ENCODE measurements at regions not wholly inside any gene's neighbourhood (a gene's known extent, or its start where the extent isn't known, plus 50 kb on each side); places are given as distances from the start of the nearest gene placed in this dataset.

DNA sequence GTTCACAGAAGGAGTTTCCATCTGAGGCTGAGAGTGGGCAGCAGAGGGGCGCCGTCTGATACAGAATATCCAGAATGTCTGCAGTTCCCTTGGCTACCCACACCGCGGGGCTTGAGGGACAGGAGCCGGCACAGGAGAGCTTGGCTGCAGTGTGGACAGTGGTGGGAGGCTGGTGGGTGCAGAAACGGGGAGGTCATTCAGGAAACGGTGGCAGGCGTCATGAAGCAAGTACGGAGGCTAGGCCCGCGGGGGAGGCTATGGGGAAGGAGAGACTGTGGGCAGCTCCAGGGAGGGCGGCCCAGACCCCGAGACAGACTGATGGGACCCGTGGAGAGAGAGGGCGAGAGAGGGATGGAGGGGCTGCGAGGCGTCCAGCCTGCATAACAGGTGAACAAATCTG lies 55.2 kb upstream of the UQCRFS1 start:
- Mint-ChIP-seq H3K4me3 (no peak overlapping the region), H3K4me1 (no peaks in the 10 kb centered on the region), H3K9me3 (peaks cover 0 to 5% (median 3%) of the 10 kb centered on the region in 7 donors), H3K36me3 (no peaks in the 10 kb centered on the region), H3K27ac (peak overlapping the region in 1 of 7 donors; percentile 47), H3K27me3 (ENCODE audit: low read depth in 3 of 3) (peaks cover 1 to 6% (median 4%) of the 10 kb centered on the region in 3 donors)
- DNase-seq = no peak
- no peak overlapping the region for H3K9ac ChIP-seq (ENCODE audit: insufficient read depth, low read length, poor library complexity, severe bottlenecking)
- no peaks in the 10 kb centered on the region for H3K36me3 ChIP-seq (replicated peaks in 1 of 2; ENCODE audit: control insufficient read depth in 1 of 2, insufficient read depth in 2 of 2, low read length in 2 of 2)
- no peak overlapping the region for H3K4me3 ChIP-seq (replicated peaks in 1 of 3; ENCODE audit: low read depth in 2 of 3, low read length in 3 of 3)
- H3K4me2 ChIP-seq (replicated peaks; ENCODE audit: extremely low read depth, low read length, poor library complexity, severe bottlenecking) = no peak overlapping the region
- no peaks in the 10 kb centered on the region for H4K20me1 ChIP-seq (ENCODE audit: insufficient read depth, low read length)
- TF ChIP-seq, protein P1, sequence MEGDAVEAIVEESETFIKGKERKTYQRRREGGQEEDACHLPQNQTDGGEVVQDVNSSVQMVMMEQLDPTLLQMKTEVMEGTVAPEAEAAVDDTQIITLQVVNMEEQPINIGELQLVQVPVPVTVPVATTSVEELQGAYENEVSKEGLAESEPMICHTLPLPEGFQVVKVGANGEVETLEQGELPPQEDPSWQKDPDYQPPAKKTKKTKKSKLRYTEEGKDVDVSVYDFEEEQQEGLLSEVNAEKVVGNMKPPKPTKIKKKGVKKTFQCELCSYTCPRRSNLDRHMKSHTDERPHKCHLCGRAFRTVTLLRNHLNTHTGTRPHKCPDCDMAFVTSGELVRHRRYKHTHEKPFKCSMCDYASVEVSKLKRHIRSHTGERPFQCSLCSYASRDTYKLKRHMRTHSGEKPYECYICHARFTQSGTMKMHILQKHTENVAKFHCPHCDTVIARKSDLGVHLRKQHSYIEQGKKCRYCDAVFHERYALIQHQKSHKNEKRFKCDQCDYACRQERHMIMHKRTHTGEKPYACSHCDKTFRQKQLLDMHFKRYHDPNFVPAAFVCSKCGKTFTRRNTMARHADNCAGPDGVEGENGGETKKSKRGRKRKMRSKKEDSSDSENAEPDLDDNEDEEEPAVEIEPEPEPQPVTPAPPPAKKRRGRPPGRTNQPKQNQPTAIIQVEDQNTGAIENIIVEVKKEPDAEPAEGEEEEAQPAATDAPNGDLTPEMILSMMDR (IDR thresholded peaks at IDR 0.05) = no peak
- H3K79me2 ChIP-seq (ENCODE audit: insufficient read depth, low read length) = no peaks in the 10 kb centered on the region
- H3K27ac ChIP-seq (ENCODE audit: low read depth in 1 of 2, low read length in 2 of 2) = no peak overlapping the region
- no peaks in the 10 kb centered on the region for H3K27me3 ChIP-seq (ENCODE audit: control insufficient read depth in 2 of 2, insufficient read depth in 2 of 2, low read length in 2 of 2)
- intact Hi-C loops (cut with micrococcal nuclease) = no loop called here
- H3K9me3 ChIP-seq (replicated peaks in 1 of 2; ENCODE audit: control insufficient read depth in 1 of 2, insufficient read depth in 1 of 2, low read length in 2 of 2) = peaks cover 0 to 5% of the 10 kb centered on the region in 2 donors
- no peaks in the 10 kb centered on the region for H3K4me1 ChIP-seq (ENCODE audit: control insufficient read depth in 1 of 2, insufficient read depth in 2 of 2, low read length in 2 of 2)
- 81% methylated on average over 16 of the region's 17 CpGs for WGBS (ENCODE audit: insufficient coverage)
- H2AFZ ChIP-seq (ENCODE audit: insufficient read depth, low read depth, low read length, poor library complexity, severe bottlenecking) = no peak overlapping the region

DNA sequence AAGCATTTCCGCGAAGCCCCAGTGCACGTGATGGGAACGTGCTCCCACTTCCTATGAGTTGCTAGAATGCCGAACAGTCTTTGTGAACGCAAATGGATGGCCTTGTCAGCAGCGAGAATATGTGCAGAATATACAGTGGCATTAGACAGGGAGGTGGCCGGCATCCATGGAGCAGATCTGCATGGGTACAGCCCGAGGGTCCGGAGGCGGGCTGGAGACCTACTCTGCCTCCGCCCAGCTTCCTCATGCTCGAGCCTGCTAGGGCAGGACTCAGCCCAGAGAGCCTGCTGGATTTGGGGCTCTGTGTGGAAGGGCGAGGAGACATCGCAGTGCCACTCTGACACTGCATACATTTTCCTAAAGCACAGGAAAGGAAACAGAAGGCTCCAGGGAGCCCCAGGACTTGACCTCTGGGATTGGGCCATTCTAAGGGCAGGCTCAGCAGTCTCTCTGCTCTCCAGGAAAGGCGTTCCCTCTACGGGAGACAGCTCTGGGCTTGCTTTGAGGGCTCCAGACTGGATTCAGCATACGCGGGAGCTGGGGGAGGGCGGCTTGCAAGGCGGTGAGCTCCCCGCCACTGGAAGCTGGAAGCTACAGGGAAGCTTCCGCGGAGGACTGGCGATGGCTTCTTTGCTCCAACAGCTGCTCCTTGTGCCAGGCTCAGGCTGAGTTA lies 55.9 kb upstream of the UQCRFS1 start:
- Mint-ChIP-seq H3K4me3 (no peak overlapping the region), H3K27ac (no peak overlapping the region), H3K4me1 (no peaks in the 10 kb centered on the region), H3K9me3 (peaks cover 0 to 7% (median 3%) of the 10 kb centered on the region in 7 donors), H3K36me3 (no peaks in the 10 kb centered on the region), H3K27me3 (ENCODE audit: low read depth in 3 of 3) (peaks cover 0 to 6% (median 4%) of the 10 kb centered on the region in 3 donors)
- 67% methylated on average over 22 of the region's 25 CpGs for WGBS (ENCODE audit: insufficient coverage)
- Histone ChIP-seq H3K36me3 (replicated peaks in 1 of 2; ENCODE audit: control insufficient read depth in 1 of 2, insufficient read depth in 2 of 2, low read length in 2 of 2) (no peaks in the 10 kb centered on the region), H3K4me2 (replicated peaks; ENCODE audit: extremely low read depth, low read length, poor library complexity, severe bottlenecking) (no peak overlapping the region), H2AFZ (ENCODE audit: insufficient read depth, low read depth, low read length, poor library complexity, severe bottlenecking) (no peak overlapping the region), H3K4me1 (ENCODE audit: control insufficient read depth in 1 of 2, insufficient read depth in 2 of 2, low read length in 2 of 2) (no peaks in the 10 kb centered on the region), H3K4me3 (replicated peaks in 1 of 3; ENCODE audit: low read depth in 2 of 3, low read length in 3 of 3) (no peak overlapping the region), H3K27me3 (ENCODE audit: control insufficient read depth in 2 of 2, insufficient read depth in 2 of 2, low read length in 2 of 2) (no peaks in the 10 kb centered on the region), H3K9ac (ENCODE audit: insufficient read depth, low read length, poor library complexity, severe bottlenecking) (no peak overlapping the region), H4K20me1 (ENCODE audit: insufficient read depth, low read length) (no peaks in the 10 kb centered on the region), H3K79me2 (ENCODE audit: insufficient read depth, low read length) (no peaks in the 10 kb centered on the region), H3K27ac (ENCODE audit: low read depth in 1 of 2, low read length in 2 of 2) (no peak overlapping the region), H3K9me3 (replicated peaks in 1 of 2; ENCODE audit: control insufficient read depth in 1 of 2, insufficient read depth in 1 of 2, low read length in 2 of 2) (peaks cover 0 to 5% of the 10 kb centered on the region in 2 donors)
- DNase-seq = no peak
- intact Hi-C loops (cut with micrococcal nuclease) = no loop called here
- TF ChIP-seq, protein P1 (IDR thresholded peaks at IDR 0.05) = no peak

Data from CD14-positive monocyte (primary cell).